ENCODE measurements at regions not wholly inside any gene's neighbourhood (a gene's known extent, or its start where the extent isn't known, plus 50 kb on each side); places are given as distances from the start of the nearest gene placed in this dataset.

DNA sequence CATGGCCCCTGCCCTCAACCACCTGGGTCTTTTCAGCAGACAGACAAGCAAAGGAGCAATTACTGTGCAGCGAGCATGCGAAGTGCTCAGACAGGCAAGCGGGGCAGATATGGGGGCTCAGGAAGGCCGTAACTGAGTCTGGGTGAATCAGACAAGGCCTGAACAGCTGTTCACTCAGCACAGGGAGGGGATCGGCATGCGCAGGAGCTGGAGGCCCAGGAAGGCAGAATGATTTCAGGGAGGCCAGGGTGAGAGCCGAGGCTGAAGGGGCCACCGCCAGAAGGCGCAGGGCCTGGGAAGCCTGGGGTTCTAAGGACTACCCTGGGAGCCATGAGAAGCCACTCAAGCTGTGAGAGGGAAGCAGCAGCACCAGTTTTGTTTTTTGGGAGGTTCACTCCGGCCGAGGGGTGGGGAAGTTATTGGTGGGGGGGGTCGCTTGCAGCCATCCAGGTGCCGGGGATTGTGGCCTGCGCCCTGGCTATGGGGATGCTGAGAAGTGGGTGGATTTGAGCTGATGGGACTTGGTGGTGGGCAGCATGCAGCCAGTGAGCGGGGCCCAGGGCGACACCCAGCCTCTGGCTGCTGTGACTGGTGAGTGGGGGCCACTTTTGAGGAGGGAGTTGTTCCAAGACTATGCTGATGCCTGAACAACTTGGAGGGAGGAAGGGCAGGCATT is 132.2 kb downstream of the TSN start:
- no peaks in the 10 kb centered on the region for H3K36me3 ChIP-seq (ENCODE audit: control insufficient read depth in 1 of 2, insufficient read depth in 2 of 2, low read length in 2 of 2)

GRCh38 chr2:121888189-121888557 is 132.7 kb downstream of the TSN start:
- H3K27ac ChIP-seq (ENCODE audit: low read depth, low read length), result no peak overlapping the region
- no peaks in the 10 kb centered on the region for H3K4me1 ChIP-seq (ENCODE audit: control insufficient read depth in 1 of 2, insufficient read depth in 2 of 2, low read length in 2 of 2)
- peaks cover 0 to 4% of the 10 kb centered on the region in 2 donors for H3K27me3 ChIP-seq (ENCODE audit: control insufficient read depth in 1 of 2, insufficient read depth in 2 of 2, low read length in 2 of 2)
- H3K9me3 ChIP-seq (ENCODE audit: control insufficient read depth in 1 of 2, low read length in 2 of 2), result no peaks in the 10 kb centered on the region
- H3K36me3 ChIP-seq (ENCODE audit: control insufficient read depth in 1 of 2, insufficient read depth in 2 of 2, low read length in 2 of 2), result no peaks in the 10 kb centered on the region
- no peak overlapping the region for H3K9ac ChIP-seq (ENCODE audit: low read depth in 1 of 2, low read length in 2 of 2)
- H3K4me3 ChIP-seq (ENCODE audit: low read depth in 1 of 2, low read length in 2 of 2), result no peak overlapping the region

More for the DNA sequence above, 132.2 kb downstream of the TSN start:
- Histone ChIP-seq H3K4me1 (ENCODE audit: control insufficient read depth in 1 of 2, insufficient read depth in 2 of 2, low read length in 2 of 2) (no peaks in the 10 kb centered on the region), H3K4me3 (ENCODE audit: low read depth in 1 of 2, low read length in 2 of 2) (no peak overlapping the region), H3K27me3 (ENCODE audit: control insufficient read depth in 1 of 2, insufficient read depth in 2 of 2, low read length in 2 of 2) (peaks cover 0 to 4% of the 10 kb centered on the region in 2 donors), H3K9ac (ENCODE audit: low read depth in 1 of 2, low read length in 2 of 2) (no peak overlapping the region), H3K27ac (ENCODE audit: low read depth, low read length) (no peak overlapping the region), H3K9me3 (ENCODE audit: control insufficient read depth in 1 of 2, low read length in 2 of 2) (no peaks in the 10 kb centered on the region)

- H3K9ac ChIP-seq (ENCODE audit: low read depth in 1 of 2, low read length in 2 of 2), result no peak overlapping the region
- H3K27me3 ChIP-seq (ENCODE audit: control insufficient read depth in 1 of 2, insufficient read depth in 2 of 2, low read length in 2 of 2), result peaks cover 0 to 4% of the 10 kb centered on the region in 2 donors
- H3K4me1 ChIP-seq (ENCODE audit: control insufficient read depth in 1 of 2, insufficient read depth in 2 of 2, low read length in 2 of 2), result no peaks in the 10 kb centered on the region
- no peak overlapping the region for H3K27ac ChIP-seq (ENCODE audit: low read depth, low read length)
- no peaks in the 10 kb centered on the region for H3K9me3 ChIP-seq (ENCODE audit: control insufficient read depth in 1 of 2, low read length in 2 of 2)
- no peaks in the 10 kb centered on the region for H3K36me3 ChIP-seq (ENCODE audit: control insufficient read depth in 1 of 2, insufficient read depth in 2 of 2, low read length in 2 of 2)
- H3K4me3 ChIP-seq (ENCODE audit: low read depth in 1 of 2, low read length in 2 of 2), result no peak overlapping the region
Observed at GRCh38 chr2:121890041-121890440, 134.6 kb downstream of the TSN start.

DNA sequence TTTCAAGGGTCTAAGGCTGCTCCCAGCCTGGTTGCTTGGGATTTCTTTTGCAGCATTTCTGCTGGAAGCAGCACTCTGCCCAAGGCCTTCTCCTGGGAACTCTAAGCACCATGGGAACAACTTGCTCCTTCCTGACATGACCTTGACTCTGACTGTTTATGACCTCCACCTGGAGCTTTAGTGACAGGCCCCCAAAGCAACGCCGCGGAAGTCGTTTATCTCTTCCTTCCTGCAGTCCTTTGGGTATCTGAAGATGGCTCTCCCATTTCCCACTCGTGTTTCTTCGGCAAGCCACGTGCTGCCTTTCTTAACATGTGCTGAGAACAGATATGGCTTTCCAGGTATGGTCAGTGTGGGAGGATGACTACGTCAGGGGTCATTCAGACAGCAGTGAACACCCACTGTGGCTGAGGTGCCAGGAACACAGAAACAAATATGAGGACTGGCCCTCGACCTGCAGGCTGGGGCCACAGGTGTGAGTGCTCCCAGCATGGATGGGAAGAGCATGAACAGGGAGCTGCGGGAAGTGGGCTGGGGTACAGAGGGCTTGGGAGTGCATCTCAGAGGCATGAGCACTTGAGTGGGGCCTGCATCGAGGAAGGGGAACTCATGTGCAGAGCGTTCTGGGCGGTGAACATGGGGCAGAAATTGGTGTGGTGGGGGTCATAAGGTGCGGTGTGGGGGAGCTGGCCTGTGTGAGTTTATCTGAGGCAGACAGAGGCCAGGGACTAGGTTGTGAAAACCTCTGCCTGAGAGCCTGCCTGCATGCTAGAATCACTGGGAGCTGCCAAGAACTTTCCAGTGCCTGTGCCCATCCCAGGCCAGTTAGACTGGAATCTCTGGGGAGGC is 140.5 kb downstream of the TSN start:
- no peak overlapping the region for H3K27ac ChIP-seq (ENCODE audit: low read depth, low read length)
- H3K4me1 ChIP-seq (ENCODE audit: control insufficient read depth in 1 of 2, insufficient read depth in 2 of 2, low read length in 2 of 2), result no peaks in the 10 kb centered on the region
- no peaks in the 10 kb centered on the region for H3K9me3 ChIP-seq (ENCODE audit: control insufficient read depth in 1 of 2, low read length in 2 of 2)
- H3K9ac ChIP-seq (ENCODE audit: low read depth in 1 of 2, low read length in 2 of 2), result no peak overlapping the region
- H3K36me3 ChIP-seq (ENCODE audit: control insufficient read depth in 1 of 2, insufficient read depth in 2 of 2, low read length in 2 of 2), result no peaks in the 10 kb centered on the region
- H3K4me3 ChIP-seq (ENCODE audit: low read depth in 1 of 2, low read length in 2 of 2), result no peak overlapping the region
- no peaks in the 10 kb centered on the region for H3K27me3 ChIP-seq (ENCODE audit: control insufficient read depth in 1 of 2, insufficient read depth in 2 of 2, low read length in 2 of 2)

DNA sequence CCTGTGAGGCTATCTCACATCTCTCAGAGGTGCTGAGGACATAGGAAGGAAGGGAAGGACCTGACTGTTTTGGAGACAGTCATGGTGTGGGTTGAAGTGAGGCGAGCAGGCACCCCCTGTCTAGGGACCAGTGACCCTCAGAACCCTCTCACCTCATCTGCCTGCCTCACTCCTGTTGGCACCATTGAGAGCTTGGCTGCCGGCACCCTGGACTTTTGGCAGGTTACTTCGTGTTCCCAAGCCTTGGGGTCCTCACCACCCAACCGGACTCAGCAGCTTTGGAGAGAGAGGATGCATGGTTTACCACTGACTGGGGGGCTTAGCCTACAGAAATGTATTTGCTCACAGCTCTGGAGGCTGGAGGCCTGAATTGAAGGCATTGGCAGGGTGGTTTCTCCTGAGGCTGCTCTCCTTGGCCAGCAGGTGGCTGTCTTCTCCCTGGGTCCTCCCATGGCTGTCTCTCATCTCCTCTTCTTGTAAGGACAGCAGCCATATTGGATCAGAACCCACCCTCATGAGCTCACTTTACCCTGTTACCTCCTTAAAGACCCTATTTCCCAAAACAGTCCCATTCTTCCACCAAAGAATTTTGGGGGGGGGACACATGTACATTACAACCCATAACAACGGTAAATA is 142.0 kb downstream of the TSN start:
- no peaks in the 10 kb centered on the region for H3K4me1 ChIP-seq (ENCODE audit: control insufficient read depth in 1 of 2, insufficient read depth in 2 of 2, low read length in 2 of 2)
- H3K27ac ChIP-seq (ENCODE audit: low read depth, low read length), result no peak overlapping the region
- H3K4me3 ChIP-seq (ENCODE audit: low read depth in 1 of 2, low read length in 2 of 2), result no peak overlapping the region
- H3K36me3 ChIP-seq (ENCODE audit: control insufficient read depth in 1 of 2, insufficient read depth in 2 of 2, low read length in 2 of 2), result no peaks in the 10 kb centered on the region
- H3K9me3 ChIP-seq (ENCODE audit: control insufficient read depth in 1 of 2, low read length in 2 of 2), result no peaks in the 10 kb centered on the region
- H3K27me3 ChIP-seq (ENCODE audit: control insufficient read depth in 1 of 2, insufficient read depth in 2 of 2, low read length in 2 of 2), result no peaks in the 10 kb centered on the region
- no peak overlapping the region for H3K9ac ChIP-seq (ENCODE audit: low read depth in 1 of 2, low read length in 2 of 2)

- H3K9ac ChIP-seq (ENCODE audit: low read depth in 1 of 2, low read length in 2 of 2), result no peak overlapping the region
- no peaks in the 10 kb centered on the region for H3K36me3 ChIP-seq (ENCODE audit: control insufficient read depth in 1 of 2, insufficient read depth in 2 of 2, low read length in 2 of 2)
- H3K27ac ChIP-seq (ENCODE audit: low read depth, low read length), result no peak overlapping the region
Observed at GRCh38 chr2:121898483-121898882, 143.0 kb downstream of the TSN start.

GRCh38 chr2:121900391-121900790 is 144.9 kb downstream of the TSN start:
- no peaks in the 10 kb centered on the region for H3K9me3 ChIP-seq (ENCODE audit: control insufficient read depth in 1 of 2, low read length in 2 of 2)
- no peak overlapping the region for H3K27ac ChIP-seq (ENCODE audit: low read depth, low read length)
- no peak overlapping the region for H3K9ac ChIP-seq (ENCODE audit: low read depth in 1 of 2, low read length in 2 of 2)
- peaks cover 8 to 11% of the 10 kb centered on the region in 2 donors for H3K4me1 ChIP-seq (ENCODE audit: control insufficient read depth in 1 of 2, insufficient read depth in 2 of 2, low read length in 2 of 2)
- no peak overlapping the region for H3K4me3 ChIP-seq (ENCODE audit: low read depth in 1 of 2, low read length in 2 of 2)
- H3K27me3 ChIP-seq (ENCODE audit: control insufficient read depth in 1 of 2, insufficient read depth in 2 of 2, low read length in 2 of 2), result no peaks in the 10 kb centered on the region
- no peaks in the 10 kb centered on the region for H3K36me3 ChIP-seq (ENCODE audit: control insufficient read depth in 1 of 2, insufficient read depth in 2 of 2, low read length in 2 of 2)

More at GRCh38 chr2:121898483-121898882, 143.0 kb downstream of the TSN start:
- H3K27me3 ChIP-seq (ENCODE audit: control insufficient read depth in 1 of 2, insufficient read depth in 2 of 2, low read length in 2 of 2), result no peaks in the 10 kb centered on the region
- no peak overlapping the region for H3K4me3 ChIP-seq (ENCODE audit: low read depth in 1 of 2, low read length in 2 of 2)
- H3K4me1 ChIP-seq (ENCODE audit: control insufficient read depth in 1 of 2, insufficient read depth in 2 of 2, low read length in 2 of 2), result peaks cover 8 to 9% of the 10 kb centered on the region in 2 donors
- no peaks in the 10 kb centered on the region for H3K9me3 ChIP-seq (ENCODE audit: control insufficient read depth in 1 of 2, low read length in 2 of 2)

DNA sequence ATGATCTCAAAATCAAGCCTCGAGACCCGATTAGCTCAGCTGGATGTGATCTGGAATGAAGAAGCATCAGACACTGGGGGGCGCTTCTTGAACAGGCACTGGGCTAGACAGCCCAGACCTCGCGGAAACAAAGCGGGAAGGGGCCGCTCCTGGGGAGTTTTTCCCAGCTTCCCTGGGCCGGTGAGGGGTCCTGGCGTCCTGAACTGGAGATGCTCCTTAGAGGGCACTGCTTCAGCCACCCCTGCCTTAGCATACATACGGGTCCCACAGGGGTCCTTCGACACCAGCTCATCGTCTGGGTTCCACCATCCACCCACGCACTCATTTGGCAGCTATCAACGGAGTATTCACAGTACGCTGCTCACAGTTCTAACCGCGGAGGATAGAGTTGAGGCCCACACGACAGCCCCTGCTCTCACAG is 146.7 kb downstream of the TSN start:
- Histone ChIP-seq H3K4me3 (ENCODE audit: low read depth in 1 of 2, low read length in 2 of 2) (no peak overlapping the region), H3K9ac (ENCODE audit: low read depth in 1 of 2, low read length in 2 of 2) (no peak overlapping the region), H3K27ac (ENCODE audit: low read depth, low read length) (no peak overlapping the region), H3K4me1 (ENCODE audit: control insufficient read depth in 1 of 2, insufficient read depth in 2 of 2, low read length in 2 of 2) (peaks cover 8 to 11% of the 10 kb centered on the region in 2 donors), H3K9me3 (ENCODE audit: control insufficient read depth in 1 of 2, low read length in 2 of 2) (no peaks in the 10 kb centered on the region), H3K27me3 (ENCODE audit: control insufficient read depth in 1 of 2, insufficient read depth in 2 of 2, low read length in 2 of 2) (no peaks in the 10 kb centered on the region), H3K36me3 (ENCODE audit: control insufficient read depth in 1 of 2, insufficient read depth in 2 of 2, low read length in 2 of 2) (no peaks in the 10 kb centered on the region)

- H3K4me3 ChIP-seq (ENCODE audit: low read depth in 1 of 2, low read length in 2 of 2), result peak overlapping the region in 1 of 2 donors; percentile 25
- no peak overlapping the region for H3K27ac ChIP-seq (ENCODE audit: low read depth, low read length)
- H3K4me1 ChIP-seq (ENCODE audit: control insufficient read depth in 1 of 2, insufficient read depth in 2 of 2, low read length in 2 of 2), result peaks cover 8 to 11% of the 10 kb centered on the region in 2 donors
- no peaks in the 10 kb centered on the region for H3K36me3 ChIP-seq (ENCODE audit: control insufficient read depth in 1 of 2, insufficient read depth in 2 of 2, low read length in 2 of 2)
- no peak overlapping the region for H3K9ac ChIP-seq (ENCODE audit: low read depth in 1 of 2, low read length in 2 of 2)
- no peaks in the 10 kb centered on the region for H3K27me3 ChIP-seq (ENCODE audit: control insufficient read depth in 1 of 2, insufficient read depth in 2 of 2, low read length in 2 of 2)
- no peaks in the 10 kb centered on the region for H3K9me3 ChIP-seq (ENCODE audit: control insufficient read depth in 1 of 2, low read length in 2 of 2)
Observed at GRCh38 chr2:121902616-121903015, 147.2 kb downstream of the TSN start.

Data from duodenal mucosa (tissue), 2 donors.